ENCODE measurements at regions not wholly inside any gene's neighbourhood (a gene's known extent, or its start where the extent isn't known, plus 50 kb on each side); places are given as distances from the start of the nearest gene placed in this dataset.
"Not testable (repeated sequence)": the region's sequence is repeated elsewhere in the genome, so short reads cannot be mapped to it uniquely, and the experiment has no call there.

GRCh38 chr2:88927128-88927527 is 235.7 kb downstream of the RPIA start:
- intact Hi-C loops (cut with DNase I), result no loop called here
- ATAC-seq (no peak), DNase-seq (no peak)
- H3K9me3 ChIP-seq, result no peaks in the 10 kb centered on the region
- H3K4me3 ChIP-seq, result no peak overlapping the region
- 76 to 84% (median 83%) methylated on average over 1 of the region's 1 CpG for WGBS, 3 donors
- H3K27ac ChIP-seq, result no peak overlapping the region
- no peaks in the 10 kb centered on the region for H3K4me1 ChIP-seq
- H3K27me3 ChIP-seq (ENCODE audit: insufficient read depth in 3 of 3, low read length in 2 of 3), result no peaks in the 10 kb centered on the region
- no peaks in the 10 kb centered on the region for H3K36me3 ChIP-seq (ENCODE audit: insufficient read depth in 1 of 2, low read depth in 1 of 2)
- no peak for TF ChIP-seq CTCF (IDR thresholded peaks at IDR 0.05)

DNA sequence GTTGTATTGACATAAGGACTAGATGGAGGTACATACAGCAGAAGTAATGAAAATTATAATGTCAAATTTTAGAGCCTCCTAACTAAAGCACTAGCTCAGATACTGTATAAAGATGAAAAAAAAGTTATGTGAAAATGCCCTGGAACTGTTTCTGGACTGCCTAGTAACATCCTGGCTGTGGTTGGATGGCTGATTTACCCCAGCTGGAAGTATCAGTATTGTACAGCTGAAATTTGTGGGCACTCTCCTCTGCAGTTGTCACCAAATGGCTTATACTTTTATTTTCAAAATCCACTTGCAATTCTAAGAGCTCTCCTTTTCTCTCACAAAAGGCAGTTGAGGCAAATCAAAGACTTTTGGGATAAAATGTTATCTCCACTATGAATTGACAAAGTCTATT is 239.2 kb downstream of the RPIA start:
- ATAC-seq (no peak), DNase-seq (no peak)
- Histone ChIP-seq H3K4me3 (no peak overlapping the region), H3K27ac (no peak overlapping the region), H3K9me3 (no peaks in the 10 kb centered on the region), H3K4me1 (no peaks in the 10 kb centered on the region), H3K36me3 (ENCODE audit: insufficient read depth in 1 of 2, low read depth in 1 of 2) (no peaks in the 10 kb centered on the region), H3K27me3 (ENCODE audit: insufficient read depth in 3 of 3, low read length in 2 of 3) (no peaks in the 10 kb centered on the region)
- no peak for TF ChIP-seq CTCF (IDR thresholded peaks at IDR 0.05)
- intact Hi-C loops (cut with DNase I), result no loop called here

DNA sequence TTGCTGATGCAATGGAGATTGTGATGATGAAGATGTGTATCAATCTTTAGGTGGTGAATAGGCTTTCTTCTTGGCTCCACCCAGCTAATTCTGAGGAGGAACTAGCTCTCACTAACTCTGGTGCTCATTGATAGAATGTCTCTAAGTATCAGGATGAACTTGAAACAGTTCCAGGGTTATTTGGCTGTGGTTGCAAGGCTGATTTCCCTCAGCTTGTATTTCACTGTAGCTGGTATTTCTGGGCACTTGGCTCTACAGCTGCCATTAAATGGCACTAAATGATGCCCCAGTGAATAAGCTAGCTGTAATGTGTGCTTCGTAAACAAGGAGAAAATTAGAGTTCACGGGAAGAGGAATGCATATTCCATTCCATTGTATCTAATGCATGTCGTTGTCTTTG is 241.2 kb downstream of the RPIA start:
- 7 to 37% (median 27%) methylated on average over 3 of the region's 3 CpGs for WGBS, 3 donors

DNA sequence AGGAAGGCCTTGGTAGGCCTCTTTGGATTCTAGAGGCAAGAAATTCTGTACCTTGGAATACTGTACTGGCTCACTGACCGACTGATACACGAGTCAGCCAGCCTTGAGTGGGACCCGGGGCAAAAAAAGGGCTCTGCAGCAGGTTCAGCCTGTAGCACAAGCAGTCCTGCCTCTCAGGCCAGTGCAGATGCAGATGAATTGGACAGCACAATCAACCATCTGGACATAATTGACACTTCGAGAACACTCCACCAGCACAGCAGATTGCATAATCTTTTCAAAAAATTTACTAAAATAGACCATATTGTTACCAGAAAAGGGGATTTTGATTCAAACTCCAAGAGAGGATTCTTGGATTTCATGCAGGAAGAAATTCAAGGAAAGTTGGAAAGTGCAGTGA is 241.6 kb downstream of the RPIA start:
- intact Hi-C loops (cut with DNase I), result no loop called here
- ATAC-seq (no peak), DNase-seq (no peak)
- WGBS, 3 donors, result 13 to 31% (median 25%) methylated on average over 4 of the region's 4 CpGs
- no peaks in the 10 kb centered on the region for H3K27me3 ChIP-seq (ENCODE audit: insufficient read depth in 3 of 3, low read length in 2 of 3)
- no peaks in the 10 kb centered on the region for H3K4me1 ChIP-seq
- no peak overlapping the region for H3K27ac ChIP-seq
- no peaks in the 10 kb centered on the region for H3K36me3 ChIP-seq (ENCODE audit: insufficient read depth in 1 of 2, low read depth in 1 of 2)
- no peak for TF ChIP-seq CTCF (IDR thresholded peaks at IDR 0.05)
- H3K4me3 ChIP-seq, result no peak overlapping the region
- H3K9me3 ChIP-seq, result no peaks in the 10 kb centered on the region

More for the DNA sequence above, 241.2 kb downstream of the RPIA start:
- no peak overlapping the region for H3K27ac ChIP-seq
- no peak overlapping the region for H3K4me3 ChIP-seq
- no peak for DNase-seq
- no peak for TF ChIP-seq CTCF (IDR thresholded peaks at IDR 0.05)
- intact Hi-C loops (cut with DNase I), result no loop called here
- no peaks in the 10 kb centered on the region for H3K36me3 ChIP-seq (ENCODE audit: insufficient read depth in 1 of 2, low read depth in 1 of 2)
- ATAC-seq, result no peak
- no peaks in the 10 kb centered on the region for H3K4me1 ChIP-seq
- no peaks in the 10 kb centered on the region for H3K27me3 ChIP-seq (ENCODE audit: insufficient read depth in 3 of 3, low read length in 2 of 3)
- H3K9me3 ChIP-seq, result no peaks in the 10 kb centered on the region

- Histone ChIP-seq H3K27ac (no peak overlapping the region), H3K4me3 (no peak overlapping the region), H3K27me3 (ENCODE audit: insufficient read depth in 3 of 3, low read length in 2 of 3) (no peaks in the 10 kb centered on the region), H3K36me3 (ENCODE audit: insufficient read depth in 1 of 2, low read depth in 1 of 2) (no peaks in the 10 kb centered on the region), H3K4me1 (no peaks in the 10 kb centered on the region), H3K9me3 (no peaks in the 10 kb centered on the region)
- 15 to 22% (median 22%) methylated on average over 1 of the region's 1 CpG for WGBS, 3 donors
- intact Hi-C loops (cut with DNase I), result no loop called here
- ATAC-seq (no peak), DNase-seq (no peak)
- no peak for TF ChIP-seq CTCF (IDR thresholded peaks at IDR 0.05)
Measured at GRCh38 chr2:88933980-88934379, 242.5 kb downstream of the RPIA start.

- intact Hi-C loops (cut with DNase I); H3K36me3 ChIP-seq (ENCODE audit: insufficient read depth in 1 of 2, low read depth in 1 of 2); H3K4me1 ChIP-seq; H3K4me3 ChIP-seq; H3K9me3 ChIP-seq; ATAC-seq; H3K27me3 ChIP-seq (ENCODE audit: insufficient read depth in 3 of 3, low read length in 2 of 3); DNase-seq; H3K27ac ChIP-seq: not testable (repeated sequence)
- 62 to 78% (median 64%) methylated on average over 2 of the region's 2 CpGs for WGBS, 3 donors
Measured at GRCh38 chr2:88941178-88941577, 249.7 kb downstream of the RPIA start.
